Neural progenitor cell (in vitro differentiated cells): ENCODE measurements at regions not wholly inside any gene's neighbourhood (a gene's known extent, or its start where the extent isn't known, plus 50 kb on each side); places are given as distances from the start of the nearest gene placed in this dataset.

Source experiments
- EZH2 ChIP-seq: fragments of 200-600 bp; sonication (generic); IDR thresholded peaks from 2 replicates; pipeline ENCODE4 v1.6.1; 2017; ENCODE audit warnings: antibody characterized with exemption, mild to moderate bottlenecking, moderate library complexity
- EZH2phosphoT487 ChIP-seq: fragments of 200-600 bp; sonication (generic); IDR thresholded peaks from 2 replicates; pipeline ENCODE4 v1.6.1; 2017; ENCODE audit warnings: antibody characterized with exemption
- TF ChIP-seq, protein P1 (sequence below): fragments of 200-600 bp; sonication (generic); IDR thresholded peaks from 2 replicates; pipeline ENCODE4 v1.5.1; 2017; ENCODE audit warnings: antibody characterized with exemption, mild to moderate bottlenecking

- TF ChIP-seq, protein P1, sequence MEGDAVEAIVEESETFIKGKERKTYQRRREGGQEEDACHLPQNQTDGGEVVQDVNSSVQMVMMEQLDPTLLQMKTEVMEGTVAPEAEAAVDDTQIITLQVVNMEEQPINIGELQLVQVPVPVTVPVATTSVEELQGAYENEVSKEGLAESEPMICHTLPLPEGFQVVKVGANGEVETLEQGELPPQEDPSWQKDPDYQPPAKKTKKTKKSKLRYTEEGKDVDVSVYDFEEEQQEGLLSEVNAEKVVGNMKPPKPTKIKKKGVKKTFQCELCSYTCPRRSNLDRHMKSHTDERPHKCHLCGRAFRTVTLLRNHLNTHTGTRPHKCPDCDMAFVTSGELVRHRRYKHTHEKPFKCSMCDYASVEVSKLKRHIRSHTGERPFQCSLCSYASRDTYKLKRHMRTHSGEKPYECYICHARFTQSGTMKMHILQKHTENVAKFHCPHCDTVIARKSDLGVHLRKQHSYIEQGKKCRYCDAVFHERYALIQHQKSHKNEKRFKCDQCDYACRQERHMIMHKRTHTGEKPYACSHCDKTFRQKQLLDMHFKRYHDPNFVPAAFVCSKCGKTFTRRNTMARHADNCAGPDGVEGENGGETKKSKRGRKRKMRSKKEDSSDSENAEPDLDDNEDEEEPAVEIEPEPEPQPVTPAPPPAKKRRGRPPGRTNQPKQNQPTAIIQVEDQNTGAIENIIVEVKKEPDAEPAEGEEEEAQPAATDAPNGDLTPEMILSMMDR = no peak
- TF ChIP-seq EZH2 = no peak
- no peak for TF ChIP-seq EZH2phosphoT487
Measured at GRCh38 chr2:66236067-66236685, 198.7 kb upstream of the MEIS1 start.
